Prostate gland (tissue), 2 donors: ENCODE measurements at regions not wholly inside any gene's neighbourhood (a gene's known extent, or its start where the extent isn't known, plus 50 kb on each side); places are given as distances from the start of the nearest gene placed in this dataset.

Experiments used
- POLR2A ChIP-seq: fragments of 450-650 bp; IDR thresholded peaks from one replicate; pipeline ENCODE4 v1.6.1; 2016; ENCODE audit warnings: antibody characterized with exemption, mild to moderate bottlenecking
- POLR2AphosphoS5 ChIP-seq: sonication (generic); formaldehyde crosslinking; IDR thresholded peaks from one replicate; pipeline ENCODE4 v1.6.1; 2017; ENCODE audit warnings: antibody characterized with exemption
- TF ChIP-seq, protein P1 (sequence below), 4 experiments: fragments of 200-600 bp in 2 of 4; fragments of 450-650 bp in 2 of 4; sonication (generic) in 2 of 4; IDR thresholded peaks; 1 replicate in 3 of 4; 2 replicates in 1 of 4; pipeline ENCODE4 v1.5.1; 2016 to 2019; ENCODE audit warnings: antibody characterized with exemption in 4 of 4, mild to moderate bottlenecking in 2 of 4, moderate library complexity in 2 of 4

- TF ChIP-seq, protein P1, sequence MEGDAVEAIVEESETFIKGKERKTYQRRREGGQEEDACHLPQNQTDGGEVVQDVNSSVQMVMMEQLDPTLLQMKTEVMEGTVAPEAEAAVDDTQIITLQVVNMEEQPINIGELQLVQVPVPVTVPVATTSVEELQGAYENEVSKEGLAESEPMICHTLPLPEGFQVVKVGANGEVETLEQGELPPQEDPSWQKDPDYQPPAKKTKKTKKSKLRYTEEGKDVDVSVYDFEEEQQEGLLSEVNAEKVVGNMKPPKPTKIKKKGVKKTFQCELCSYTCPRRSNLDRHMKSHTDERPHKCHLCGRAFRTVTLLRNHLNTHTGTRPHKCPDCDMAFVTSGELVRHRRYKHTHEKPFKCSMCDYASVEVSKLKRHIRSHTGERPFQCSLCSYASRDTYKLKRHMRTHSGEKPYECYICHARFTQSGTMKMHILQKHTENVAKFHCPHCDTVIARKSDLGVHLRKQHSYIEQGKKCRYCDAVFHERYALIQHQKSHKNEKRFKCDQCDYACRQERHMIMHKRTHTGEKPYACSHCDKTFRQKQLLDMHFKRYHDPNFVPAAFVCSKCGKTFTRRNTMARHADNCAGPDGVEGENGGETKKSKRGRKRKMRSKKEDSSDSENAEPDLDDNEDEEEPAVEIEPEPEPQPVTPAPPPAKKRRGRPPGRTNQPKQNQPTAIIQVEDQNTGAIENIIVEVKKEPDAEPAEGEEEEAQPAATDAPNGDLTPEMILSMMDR (IDR thresholded peaks at IDR 0.05), result no peak
- TF ChIP-seq POLR2AphosphoS5 (no peak), POLR2A (no peak)
These were observed 569.1 kb downstream of the ACTL7B start for GRCh38 chr9:108286638-108287206.
